ENCODE measurements at regions not wholly inside any gene's neighbourhood (a gene's known extent, or its start where the extent isn't known, plus 50 kb on each side); places are given as distances from the start of the nearest gene placed in this dataset.
"Not testable (repeated sequence)": the region's sequence is repeated elsewhere in the genome, so short reads cannot be mapped to it uniquely, and the experiment has no call there.

- H3K4me3 ChIP-seq (ENCODE audit: low read depth, low read length), result no peak overlapping the region
- no peak for DNase-seq (ENCODE audit: low read depth)
- TF ChIP-seq CTCF (IDR thresholded peaks at IDR 0.05; ENCODE audit: insufficient read depth, low read depth, low read length), result no peak
These were observed 787.4 kb downstream of the AACS start for GRCh38 chr12:125852679-125853078.

- H3K4me3 ChIP-seq (ENCODE audit: low read depth, low read length), result no peak overlapping the region
- no peak for TF ChIP-seq CTCF (IDR thresholded peaks at IDR 0.05; ENCODE audit: insufficient read depth, low read depth, low read length)
- no peak for DNase-seq (ENCODE audit: low read depth)
These were observed 788.4 kb downstream of the AACS start for GRCh38 chr12:125853670-125854069.

- H3K4me3 ChIP-seq (ENCODE audit: low read depth, low read length), result no peak overlapping the region
- TF ChIP-seq CTCF (IDR thresholded peaks at IDR 0.05; ENCODE audit: insufficient read depth, low read depth, low read length), result no peak
- DNase-seq (ENCODE audit: low read depth), result no peak
These were observed 791.1 kb downstream of the AACS start for GRCh38 chr12:125856366-125856765.

- DNase-seq (ENCODE audit: low read depth), result no peak
- no peak for TF ChIP-seq CTCF (IDR thresholded peaks at IDR 0.05; ENCODE audit: insufficient read depth, low read depth, low read length)
- no peak overlapping the region for H3K4me3 ChIP-seq (ENCODE audit: low read depth, low read length)
These were observed 791.7 kb downstream of the AACS start for GRCh38 chr12:125856896-125857295.

GRCh38 chr12:125860672-125861288 lies 795.5 kb downstream of the AACS start:
- no peak overlapping the region for H3K4me3 ChIP-seq (ENCODE audit: low read depth, low read length)
- DNase-seq (ENCODE audit: low read depth), result no peak
- no peak for TF ChIP-seq CTCF (IDR thresholded peaks at IDR 0.05; ENCODE audit: insufficient read depth, low read depth, low read length)

- TF ChIP-seq CTCF (IDR thresholded peaks at IDR 0.05; ENCODE audit: insufficient read depth, low read depth, low read length), result no peak
- no peak overlapping the region for H3K4me3 ChIP-seq (ENCODE audit: low read depth, low read length)
- peak; percentile 1 for DNase-seq (ENCODE audit: low read depth)
These were observed 796.4 kb downstream of the AACS start for GRCh38 chr12:125861299-125862281.

- not testable (repeated sequence) for DNase-seq (ENCODE audit: low read depth); H3K4me3 ChIP-seq (ENCODE audit: low read depth, low read length)
These were observed 800.0 kb downstream of the AACS start for GRCh38 chr12:125865236-125865635.
